ENCODE measurements at regions not wholly inside any gene's neighbourhood (a gene's known extent, or its start where the extent isn't known, plus 50 kb on each side); places are given as distances from the start of the nearest gene placed in this dataset.

DNA sequence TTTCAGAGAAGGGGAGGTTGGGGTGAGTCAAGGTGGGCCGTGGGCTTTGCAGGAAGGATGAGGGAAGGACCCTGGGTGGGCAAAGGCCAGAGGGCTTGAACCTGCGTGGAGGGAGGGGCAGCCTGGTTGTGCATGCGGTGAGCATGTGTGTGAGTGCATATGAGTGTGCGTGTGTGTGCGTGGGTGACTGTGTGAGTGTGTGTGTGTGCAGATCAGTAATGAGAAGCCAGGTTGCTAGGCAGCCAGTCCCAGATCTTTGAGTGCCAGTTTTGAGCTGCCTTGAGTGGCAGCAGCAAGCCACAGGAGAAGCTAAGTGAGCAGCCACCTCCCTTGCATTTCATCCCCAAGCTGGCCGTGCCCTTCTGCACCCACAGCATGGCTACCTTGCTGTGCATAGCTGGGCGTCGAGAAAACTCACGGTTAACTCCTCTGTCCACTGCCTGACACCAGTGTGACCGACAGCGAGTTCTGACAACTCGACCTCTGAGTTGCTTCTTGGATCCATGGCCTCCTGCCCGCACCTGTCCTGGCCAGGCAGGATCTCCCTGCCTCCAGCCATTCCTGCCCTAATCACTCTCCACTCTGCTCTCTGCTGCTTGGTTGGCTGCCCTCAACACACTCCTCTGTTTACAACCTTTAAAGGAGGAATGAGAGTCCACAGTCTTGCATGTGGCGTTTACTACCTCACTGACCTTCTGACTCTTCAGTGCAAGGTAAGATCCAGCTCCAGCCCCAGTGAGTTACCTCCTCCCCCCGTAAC, 775.4 kb downstream of the TYW1 start:
- 77% methylated on average over 12 of the region's 15 CpGs for WGBS

DNA sequence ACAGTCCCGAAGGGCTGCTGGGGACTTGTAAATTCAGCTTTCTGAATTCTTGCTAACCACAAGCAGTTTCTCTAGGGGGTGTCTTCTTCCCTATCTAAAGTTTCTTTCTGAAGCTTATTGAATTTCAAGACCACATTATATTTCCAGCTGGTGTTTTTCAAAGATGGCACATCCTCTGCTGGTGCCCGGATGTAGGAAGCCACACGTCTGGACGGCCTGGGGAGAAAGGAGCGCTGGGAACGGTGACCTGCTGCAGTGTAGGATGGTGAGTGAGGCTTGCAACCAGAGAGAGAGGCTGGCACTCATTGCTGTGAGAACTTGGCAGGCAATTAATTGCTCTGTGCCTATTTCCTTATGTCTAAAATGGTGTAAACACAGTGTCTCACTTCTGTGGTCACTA, 776.4 kb downstream of the TYW1 start:
- Histone ChIP-seq H3K27ac (no peak overlapping the region), H3K36me3 (no peaks in the 10 kb centered on the region), H3K9me3 (no peaks in the 10 kb centered on the region), H3K4me1 (no peaks in the 10 kb centered on the region), H3K27me3 (no peaks in the 10 kb centered on the region), H3K4me3 (no peak overlapping the region)
- no peak for TF ChIP-seq EP300 (IDR thresholded peaks at IDR 0.05)
- no peak for TF ChIP-seq POLR2A (IDR thresholded peaks at IDR 0.05)
- no peak for TF ChIP-seq POLR2AphosphoS5 (IDR thresholded peaks at IDR 0.05)
- TF ChIP-seq, protein P1, sequence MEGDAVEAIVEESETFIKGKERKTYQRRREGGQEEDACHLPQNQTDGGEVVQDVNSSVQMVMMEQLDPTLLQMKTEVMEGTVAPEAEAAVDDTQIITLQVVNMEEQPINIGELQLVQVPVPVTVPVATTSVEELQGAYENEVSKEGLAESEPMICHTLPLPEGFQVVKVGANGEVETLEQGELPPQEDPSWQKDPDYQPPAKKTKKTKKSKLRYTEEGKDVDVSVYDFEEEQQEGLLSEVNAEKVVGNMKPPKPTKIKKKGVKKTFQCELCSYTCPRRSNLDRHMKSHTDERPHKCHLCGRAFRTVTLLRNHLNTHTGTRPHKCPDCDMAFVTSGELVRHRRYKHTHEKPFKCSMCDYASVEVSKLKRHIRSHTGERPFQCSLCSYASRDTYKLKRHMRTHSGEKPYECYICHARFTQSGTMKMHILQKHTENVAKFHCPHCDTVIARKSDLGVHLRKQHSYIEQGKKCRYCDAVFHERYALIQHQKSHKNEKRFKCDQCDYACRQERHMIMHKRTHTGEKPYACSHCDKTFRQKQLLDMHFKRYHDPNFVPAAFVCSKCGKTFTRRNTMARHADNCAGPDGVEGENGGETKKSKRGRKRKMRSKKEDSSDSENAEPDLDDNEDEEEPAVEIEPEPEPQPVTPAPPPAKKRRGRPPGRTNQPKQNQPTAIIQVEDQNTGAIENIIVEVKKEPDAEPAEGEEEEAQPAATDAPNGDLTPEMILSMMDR (IDR thresholded peaks at IDR 0.05), result no peak
- 58% methylated on average over 6 of the region's 6 CpGs for WGBS
- no peak for DNase-seq (ENCODE audit: low spot score in 2 of 2)

More for the DNA sequence above, 775.4 kb downstream of the TYW1 start:
- DNase-seq (ENCODE audit: low spot score in 2 of 2), result no peak
- Histone ChIP-seq H3K4me1 (no peaks in the 10 kb centered on the region), H3K36me3 (no peaks in the 10 kb centered on the region), H3K27me3 (no peaks in the 10 kb centered on the region), H3K27ac (no peak overlapping the region), H3K9me3 (no peaks in the 10 kb centered on the region), H3K4me3 (no peak overlapping the region)
- TF ChIP-seq POLR2AphosphoS5 (IDR thresholded peaks at IDR 0.05), result no peak
- TF ChIP-seq POLR2A (IDR thresholded peaks at IDR 0.05), result no peak
- no peak for TF ChIP-seq EP300 (IDR thresholded peaks at IDR 0.05)
- TF ChIP-seq, protein P1 (IDR thresholded peaks at IDR 0.05), result no peak

DNA sequence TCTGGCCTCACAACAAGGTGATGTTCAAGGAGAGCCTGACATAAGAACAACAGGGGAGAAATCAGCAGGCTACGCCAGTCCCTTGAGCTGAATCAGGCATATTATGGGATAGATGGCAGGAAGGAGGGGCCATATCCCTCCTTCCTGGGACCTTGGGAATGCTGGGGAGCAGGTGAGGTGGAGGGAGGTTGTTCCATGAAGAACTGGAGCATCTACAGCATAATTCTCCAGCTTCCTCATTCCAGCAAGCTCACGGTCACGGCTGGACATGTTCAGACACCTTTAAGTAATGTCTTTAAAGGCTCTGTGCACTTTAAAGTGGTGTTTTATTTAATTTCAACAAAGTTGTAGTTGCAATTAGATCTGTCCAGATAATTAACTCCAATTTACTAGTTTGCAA, 780.5 kb downstream of the TYW1 start:
- 56% methylated on average over 3 of the region's 3 CpGs for WGBS
- H3K27ac ChIP-seq, result no peak overlapping the region
- H3K4me1 ChIP-seq, result no peaks in the 10 kb centered on the region
- no peaks in the 10 kb centered on the region for H3K9me3 ChIP-seq
- no peaks in the 10 kb centered on the region for H3K36me3 ChIP-seq
- H3K27me3 ChIP-seq, result no peaks in the 10 kb centered on the region
- no peak overlapping the region for H3K4me3 ChIP-seq
- TF ChIP-seq POLR2A (IDR thresholded peaks at IDR 0.05), result no peak
- TF ChIP-seq, protein P1 (IDR thresholded peaks at IDR 0.05), result no peak
- TF ChIP-seq POLR2AphosphoS5 (IDR thresholded peaks at IDR 0.05), result no peak
- no peak for TF ChIP-seq EP300 (IDR thresholded peaks at IDR 0.05)
- DNase-seq (ENCODE audit: low spot score in 2 of 2), result no peak

DNA sequence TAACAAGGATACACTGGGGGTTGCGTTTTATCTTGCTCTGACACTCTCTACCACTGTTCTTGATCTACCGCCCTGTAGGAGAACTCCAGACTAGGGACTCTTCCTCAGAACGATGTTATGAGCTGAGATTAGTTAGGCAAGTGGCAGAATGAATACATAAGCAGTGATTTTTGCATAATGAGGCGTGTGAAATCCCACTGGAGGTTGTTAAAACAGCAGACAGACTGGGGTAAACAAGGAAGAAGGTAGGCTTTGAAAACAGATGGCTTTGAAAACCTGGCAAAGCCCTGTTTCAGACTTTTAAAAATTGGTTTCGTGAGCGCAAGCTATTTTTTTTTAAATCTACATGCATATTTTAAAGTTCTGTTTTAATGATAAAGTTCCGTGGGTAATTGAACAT, 785.2 kb downstream of the TYW1 start:
- 87% methylated on average over 7 of the region's 7 CpGs for WGBS
- H3K9me3 ChIP-seq, result no peaks in the 10 kb centered on the region
- no peak overlapping the region for H3K27ac ChIP-seq
- DNase-seq (ENCODE audit: low spot score in 2 of 2), result no peak
- TF ChIP-seq POLR2AphosphoS5 (IDR thresholded peaks at IDR 0.05) (no peak), POLR2A (IDR thresholded peaks at IDR 0.05) (no peak), EP300 (IDR thresholded peaks at IDR 0.05) (no peak)
- TF ChIP-seq, protein P1 (IDR thresholded peaks at IDR 0.05), result no peak
- no peaks in the 10 kb centered on the region for H3K36me3 ChIP-seq
- H3K27me3 ChIP-seq, result no peaks in the 10 kb centered on the region
- no peak overlapping the region for H3K4me3 ChIP-seq
- H3K4me1 ChIP-seq, result no peaks in the 10 kb centered on the region

DNA sequence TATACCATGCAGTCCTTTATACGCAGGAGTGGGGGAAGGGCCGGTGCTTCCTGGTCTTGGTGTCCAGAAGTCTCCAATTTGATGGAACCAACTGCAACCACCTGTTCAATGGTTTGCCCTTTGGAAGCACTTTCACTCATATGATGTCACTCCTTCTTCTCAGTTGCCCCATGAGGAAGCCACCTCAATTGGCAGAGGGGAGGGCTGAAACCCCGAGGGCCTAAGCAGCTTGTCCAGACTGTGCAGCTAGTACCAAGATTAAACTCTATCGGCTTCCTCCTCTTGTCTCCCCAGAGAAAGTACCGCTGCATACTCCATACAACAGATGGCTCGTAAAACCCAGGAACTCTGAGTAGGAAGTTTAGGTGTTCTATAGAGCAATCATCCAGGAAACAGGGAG, 789.4 kb downstream of the TYW1 start:
- H3K36me3 ChIP-seq, result no peaks in the 10 kb centered on the region
- TF ChIP-seq POLR2A (IDR thresholded peaks at IDR 0.05) (no peak), POLR2AphosphoS5 (IDR thresholded peaks at IDR 0.05) (no peak), EP300 (IDR thresholded peaks at IDR 0.05) (no peak)
- TF ChIP-seq, protein P1 (IDR thresholded peaks at IDR 0.05), result no peak
- H3K4me1 ChIP-seq, result no peaks in the 10 kb centered on the region
- DNase-seq (ENCODE audit: low spot score in 2 of 2), result no peak
- H3K27me3 ChIP-seq, result peaks cover 11% of the 10 kb centered on the region
- WGBS, result 98% methylated on average over 6 of the region's 6 CpGs
- H3K9me3 ChIP-seq, result no peaks in the 10 kb centered on the region
- H3K27ac ChIP-seq, result no peak overlapping the region
- no peak overlapping the region for H3K4me3 ChIP-seq
